ENCODE measurements at regions not wholly inside any gene's neighbourhood (a gene's known extent, or its start where the extent isn't known, plus 50 kb on each side); places are given as distances from the start of the nearest gene placed in this dataset.

DNA sequence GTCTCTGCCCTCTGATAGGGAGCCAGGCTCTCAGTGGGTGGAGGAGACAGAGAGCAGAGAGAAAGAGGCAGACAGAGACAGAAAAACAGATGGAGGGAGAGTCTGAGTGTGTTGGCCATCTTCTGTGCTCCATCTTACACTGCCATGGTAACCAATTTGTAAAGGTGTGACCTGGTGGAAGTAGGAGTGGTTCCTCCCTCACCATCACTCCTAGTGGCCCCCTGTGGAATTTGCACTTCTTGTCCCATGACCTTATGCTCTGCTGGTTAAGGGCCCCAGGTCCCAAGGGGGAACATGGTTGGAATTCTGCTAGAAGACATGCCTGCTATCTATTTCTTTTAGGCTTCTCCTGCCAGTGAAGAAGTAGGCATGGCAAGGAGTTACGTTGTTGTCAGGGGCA, 376.7 kb upstream of the CCDC196 start:
- H3K9me3 ChIP-seq (ENCODE audit: low read depth, low read length, poor library complexity, severe bottlenecking) = no peaks in the 10 kb centered on the region
- CTCF ChIA-PET = no interaction called here

DNA sequence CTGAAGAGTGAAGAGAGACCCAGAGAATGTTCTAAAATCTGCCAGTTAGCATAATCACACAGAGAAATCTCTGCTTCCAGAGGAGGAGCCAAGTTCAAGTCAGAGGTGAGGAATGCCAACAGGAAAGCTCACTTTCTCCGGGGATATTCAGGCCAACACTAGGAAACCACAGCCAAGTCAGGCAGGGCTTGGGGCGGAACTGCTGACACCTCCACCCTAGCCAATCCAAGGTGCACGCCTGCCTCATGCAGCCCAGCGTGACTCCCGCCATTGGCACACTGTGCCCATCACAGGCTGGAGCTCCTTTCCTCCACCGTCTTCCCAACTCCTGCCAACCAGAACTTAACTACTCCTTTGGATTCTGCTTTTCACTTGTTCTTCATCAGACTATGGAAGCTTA, 374.3 kb upstream of the CCDC196 start:
- H3K27me3 ChIP-seq (replicated peaks; ENCODE audit: insufficient read depth, low read depth, low read length, poor library complexity) = no peaks in the 10 kb centered on the region
- ChIA-PET CTCF (no interaction called here), POLR2A (ENCODE audit: low non-redundant PET) (no interaction called here)
- intact Hi-C loops (cut with micrococcal nuclease; ENCODE audit: unreplicated experiment) = no loop called here
- H3K36me3 ChIP-seq (ENCODE audit: insufficient read depth, low read length, poor library complexity, severe bottlenecking) = no peaks in the 10 kb centered on the region
- no peak overlapping the region for H3K4me3 ChIP-seq (ENCODE audit: low read depth, low read length, poor library complexity, severe bottlenecking)
- DNase-seq (ENCODE audit: low spot score) = no peak
- no peaks in the 10 kb centered on the region for H3K4me1 ChIP-seq (ENCODE audit: insufficient read depth, low read length, poor library complexity, severe bottlenecking)
- H3K9me3 ChIP-seq (ENCODE audit: low read depth, low read length, poor library complexity, severe bottlenecking) = no peaks in the 10 kb centered on the region
- TF ChIP-seq, protein P1, sequence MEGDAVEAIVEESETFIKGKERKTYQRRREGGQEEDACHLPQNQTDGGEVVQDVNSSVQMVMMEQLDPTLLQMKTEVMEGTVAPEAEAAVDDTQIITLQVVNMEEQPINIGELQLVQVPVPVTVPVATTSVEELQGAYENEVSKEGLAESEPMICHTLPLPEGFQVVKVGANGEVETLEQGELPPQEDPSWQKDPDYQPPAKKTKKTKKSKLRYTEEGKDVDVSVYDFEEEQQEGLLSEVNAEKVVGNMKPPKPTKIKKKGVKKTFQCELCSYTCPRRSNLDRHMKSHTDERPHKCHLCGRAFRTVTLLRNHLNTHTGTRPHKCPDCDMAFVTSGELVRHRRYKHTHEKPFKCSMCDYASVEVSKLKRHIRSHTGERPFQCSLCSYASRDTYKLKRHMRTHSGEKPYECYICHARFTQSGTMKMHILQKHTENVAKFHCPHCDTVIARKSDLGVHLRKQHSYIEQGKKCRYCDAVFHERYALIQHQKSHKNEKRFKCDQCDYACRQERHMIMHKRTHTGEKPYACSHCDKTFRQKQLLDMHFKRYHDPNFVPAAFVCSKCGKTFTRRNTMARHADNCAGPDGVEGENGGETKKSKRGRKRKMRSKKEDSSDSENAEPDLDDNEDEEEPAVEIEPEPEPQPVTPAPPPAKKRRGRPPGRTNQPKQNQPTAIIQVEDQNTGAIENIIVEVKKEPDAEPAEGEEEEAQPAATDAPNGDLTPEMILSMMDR (conservative IDR thresholded peaks at IDR 0.05; ENCODE audit: low read depth, low read length) = no peak
- TF ChIP-seq EZH2 (IDR thresholded peaks at IDR 0.05; ENCODE audit: borderline replicate concordance, low read depth, low read length, poor library complexity, severe bottlenecking) = no peak
- no TSS peak for BruUV-seq (replicated peaks)
- no peak overlapping the region for H3K27ac ChIP-seq (ENCODE audit: low read depth, low read length, poor library complexity, severe bottlenecking)

More for the DNA sequence above, 376.7 kb upstream of the CCDC196 start:
- H3K27ac ChIP-seq (ENCODE audit: low read depth, low read length, poor library complexity, severe bottlenecking) = no peak overlapping the region
- intact Hi-C loops (cut with micrococcal nuclease; ENCODE audit: unreplicated experiment) = no loop called here
- no peak for DNase-seq (ENCODE audit: low spot score)
- BruUV-seq (replicated peaks) = no TSS peak
- H3K4me1 ChIP-seq (ENCODE audit: insufficient read depth, low read length, poor library complexity, severe bottlenecking) = no peaks in the 10 kb centered on the region
- no peaks in the 10 kb centered on the region for H3K36me3 ChIP-seq (ENCODE audit: insufficient read depth, low read length, poor library complexity, severe bottlenecking)
- no peak overlapping the region for H3K4me3 ChIP-seq (ENCODE audit: low read depth, low read length, poor library complexity, severe bottlenecking)
- POLR2A ChIA-PET (ENCODE audit: low non-redundant PET) = no interaction called here
- TF ChIP-seq EZH2 (IDR thresholded peaks at IDR 0.05; ENCODE audit: borderline replicate concordance, low read depth, low read length, poor library complexity, severe bottlenecking) = no peak
- TF ChIP-seq, protein P1 (conservative IDR thresholded peaks at IDR 0.05; ENCODE audit: low read depth, low read length) = no peak
- no peaks in the 10 kb centered on the region for H3K27me3 ChIP-seq (replicated peaks; ENCODE audit: insufficient read depth, low read depth, low read length, poor library complexity)

DNA sequence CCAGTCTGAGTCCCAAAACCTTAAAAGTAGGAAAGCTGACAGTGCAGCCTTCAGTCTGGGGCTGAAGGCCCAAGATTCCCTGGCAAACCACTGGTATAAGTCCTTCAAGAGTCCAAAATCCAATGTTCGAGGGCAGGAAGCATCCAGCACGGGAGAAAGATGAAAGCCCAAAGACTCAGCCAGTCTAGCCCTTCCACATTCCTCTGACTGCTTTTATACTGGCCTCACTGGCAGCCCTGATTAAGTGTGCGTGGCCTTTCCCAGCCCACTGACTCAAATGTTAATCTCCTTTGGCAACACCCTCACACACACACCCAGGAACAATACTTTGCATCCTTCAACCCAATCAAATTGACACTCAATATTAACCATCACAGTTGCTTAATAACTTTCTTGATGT, 372.1 kb upstream of the CCDC196 start:
- H3K4me3 ChIP-seq (ENCODE audit: low read depth, low read length, poor library complexity, severe bottlenecking) = no peak overlapping the region
- intact Hi-C loops (cut with micrococcal nuclease; ENCODE audit: unreplicated experiment) = no loop called here
- TF ChIP-seq EZH2 (IDR thresholded peaks at IDR 0.05; ENCODE audit: borderline replicate concordance, low read depth, low read length, poor library complexity, severe bottlenecking) = no peak
- TF ChIP-seq, protein P1 (conservative IDR thresholded peaks at IDR 0.05; ENCODE audit: low read depth, low read length) = no peak
- POLR2A ChIA-PET (ENCODE audit: low non-redundant PET) = no interaction called here
- no peaks in the 10 kb centered on the region for H3K4me1 ChIP-seq (ENCODE audit: insufficient read depth, low read length, poor library complexity, severe bottlenecking)
- no peak for DNase-seq (ENCODE audit: low spot score)
- H3K27ac ChIP-seq (ENCODE audit: low read depth, low read length, poor library complexity, severe bottlenecking) = no peak overlapping the region
- BruUV-seq (replicated peaks) = no TSS peak
- no peaks in the 10 kb centered on the region for H3K36me3 ChIP-seq (ENCODE audit: insufficient read depth, low read length, poor library complexity, severe bottlenecking)
- CTCF ChIA-PET = no interaction called here
- no peaks in the 10 kb centered on the region for H3K9me3 ChIP-seq (ENCODE audit: low read depth, low read length, poor library complexity, severe bottlenecking)
- H3K27me3 ChIP-seq (replicated peaks; ENCODE audit: insufficient read depth, low read depth, low read length, poor library complexity) = no peaks in the 10 kb centered on the region
